SK-N-SH (cell line): ENCODE measurements at regions not wholly inside any gene's neighbourhood (a gene's known extent, or its start where the extent isn't known, plus 50 kb on each side); places are given as distances from the start of the nearest gene placed in this dataset.

Experiments used
- CTCF ChIA-PET: fragments of 300-600, 350-600 bp; formaldehyde crosslinking; extraction: SDS; loops from one replicate; lab custom pipeline; 2021; lab: Yijun Ruan, JAX
- POLR2A ChIA-PET: fragments of 350-600 bp; sonication (Branson Sonifier 250); formaldehyde crosslinking; extraction: SDS; loops from one replicate; lab custom pipeline; 2020; ENCODE audit warnings: antibody characterized with exemption, inconsistent platforms; lab: Yijun Ruan, JAX
- DNase-seq: peaks from one replicate; pipeline ENCODE4 v3.0.0; 2012
- H2AFZ ChIP-seq: fragments of 200-600 bp; sonication (generic); 2 replicates; pipeline ENCODE4 v1.8.1; 2016; ENCODE audit warnings: antibody characterized with exemption, mild to moderate bottlenecking, low read depth
- H3F3A ChIP-seq: fragments of 200-600 bp; sonication (generic); replicated peaks from 2 replicates; pipeline ENCODE3; 2016; ENCODE audit warnings: antibody characterized with exemption, mild to moderate bottlenecking; ENCODE audit not compliant: insufficient read depth
- H3K27ac ChIP-seq, 2 experiments: fragments of 200-500 bp in 1 of 2; fragments of 200-600 bp in 1 of 2; sonication (Bioruptor generic) in 1 of 2; sonication (generic), shearing (Covaris generic) in 1 of 2; 2 replicates each; pipeline versions ENCODE4 v1.5.1 to v1.6.1; 2014 to 2016; ENCODE audit warnings: low read depth in 2 of 2, inconsistent platforms in 1 of 2, low read length in 1 of 2, mild to moderate bottlenecking in 1 of 2, mixed read lengths in 1 of 2
- H3K27me3 ChIP-seq: fragments of 200-600 bp; sonication (generic), shearing (Covaris generic); 2 replicates; pipeline ENCODE4 v1.6.1; 2016; ENCODE audit warnings: mixed run types; ENCODE audit not compliant: insufficient read depth
- H3K36me3 ChIP-seq, 2 experiments: fragments of 200-500 bp in 1 of 2; fragments of 200-600 bp in 1 of 2; sonication (Bioruptor generic) in 1 of 2; sonication (generic) in 1 of 2; replicated peaks in 1 of 2; 2 replicates each; pipeline versions ENCODE3 to v1.5.1; 2014 to 2016; ENCODE audit warnings: low read length in 1 of 2, mild to moderate bottlenecking in 1 of 2; ENCODE audit not compliant: insufficient read depth in 2 of 2, control insufficient read depth in 1 of 2
- H3K4me1 ChIP-seq, 2 experiments: fragments of 200-500 bp in 1 of 2; fragments of 200-600 bp in 1 of 2; sonication (Bioruptor generic) in 1 of 2; sonication (generic), shearing (Covaris generic) in 1 of 2; 2 replicates each; pipeline versions ENCODE4 v1.5.1 to v1.6.1; 2014 to 2016; ENCODE audit warnings: low read depth in 1 of 2, low read length in 1 of 2, mixed run types in 1 of 2; ENCODE audit not compliant: insufficient read depth in 2 of 2, control insufficient read depth in 1 of 2
- H3K4me2 ChIP-seq: fragments of 200-600 bp; sonication (generic), shearing (Covaris generic); 2 replicates; pipeline ENCODE4 v1.6.1; 2017; ENCODE audit warnings: mixed run types
- H3K4me3 ChIP-seq, 2 experiments: fragments of 200-500 bp in 1 of 2; fragments of 200-600 bp in 1 of 2; sonication (Bioruptor generic) in 1 of 2; sonication (generic), shearing (Covaris generic) in 1 of 2; 2 replicates each; pipeline versions ENCODE4 v1.5.1 to v1.8.1; 2014 to 2016; ENCODE audit warnings: low read depth in 2 of 2, inconsistent platforms in 1 of 2, low read length in 1 of 2, mild to moderate bottlenecking in 1 of 2, mixed read lengths in 1 of 2, moderate library complexity in 1 of 2
- H3K79me2 ChIP-seq: fragments of 200-600 bp; sonication (generic); 2 replicates; pipeline ENCODE4 v1.8.1; 2017; ENCODE audit warnings: mild to moderate bottlenecking; ENCODE audit not compliant: insufficient read depth
- H3K9ac ChIP-seq: fragments of 200-600 bp; sonication (generic); 2 replicates; pipeline ENCODE4 v1.6.1; 2017; ENCODE audit warnings: mixed run types
- H3K9me2 ChIP-seq: fragments of 200-600 bp; sonication (generic); 2 replicates; pipeline ENCODE4 v1.6.1; 2017; ENCODE audit warnings: mixed run types
- H3K9me3 ChIP-seq: fragments of 200-600 bp; sonication (generic); 2 replicates; pipeline ENCODE4 v1.6.1; 2017; ENCODE audit warnings: mixed run types, mild to moderate bottlenecking, moderate library complexity
- H4K20me1 ChIP-seq: fragments of 200-600 bp; sonication (generic); 2 replicates; pipeline ENCODE4 v1.6.1; 2017; ENCODE audit warnings: mild to moderate bottlenecking, mixed run types; ENCODE audit not compliant: insufficient read depth
- CHD2 ChIP-seq: fragments of 150-350 bp; IDR thresholded peaks from 2 replicates; pipeline ENCODE4 v1.6.1; 2018; ENCODE audit warnings: low read length; ENCODE audit not compliant: partially characterized antibody
- CTCF ChIP-seq: fragments of 200-600 bp; sonication (generic); IDR thresholded peaks from 2 replicates; pipeline ENCODE4 v1.6.1; 2017; ENCODE audit warnings: antibody characterized with exemption, mild to moderate bottlenecking, moderate library complexity
- ELF1 ChIP-seq: IDR thresholded peaks from 2 replicates; pipeline ENCODE4 v1.4.0; 2012
- EP300 ChIP-seq, 2 experiments: IDR thresholded peaks; 2 replicates each; pipeline versions ENCODE4 v1.4.0 to v1.6.1; 2012; ENCODE audit warnings: borderline replicate concordance in 1 of 2, low read depth in 1 of 2, low read length in 1 of 2
- MXI1 ChIP-seq: IDR thresholded peaks from 2 replicates; pipeline ENCODE4 v1.6.1; 2012; ENCODE audit warnings: mild to moderate bottlenecking, low read depth, low read length, improper control_type of control experiment
- NFIC ChIP-seq: IDR thresholded peaks from 2 replicates; pipeline ENCODE4 v1.4.0; 2012; ENCODE audit warnings: borderline replicate concordance
- NRF1 ChIP-seq: IDR thresholded peaks from 2 replicates; pipeline ENCODE4 v1.6.1; 2012; ENCODE audit warnings: low read depth, mild to moderate bottlenecking, low read length
- PBX3 ChIP-seq: IDR thresholded peaks from 2 replicates; pipeline ENCODE4; 2012
- RAD21 ChIP-seq: IDR thresholded peaks from 2 replicates; pipeline ENCODE4 v1.6.1; 2012; ENCODE audit warnings: mild to moderate bottlenecking, low read length
- RCOR1 ChIP-seq: fragments of 150-350 bp; IDR thresholded peaks from 2 replicates; pipeline ENCODE4 v1.6.1; 2017; ENCODE audit warnings: antibody characterized with exemption, low read length
- REST ChIP-seq: IDR thresholded peaks from 2 replicates; pipeline ENCODE4 v1.6.1; 2012; ENCODE audit warnings: mild to moderate bottlenecking, low read depth, low read length, moderate library complexity
- WGBS: methylation state at CpG from one replicate; pipeline ENCODE4 v1.1.6; 2017; ENCODE audit warnings: low lambda C conversion rate; 5-methylcytosine and 5-hydroxymethylcytosine counted together
- TF ChIP-seq, protein P1 (sequence below): fragments of 150-350 bp; IDR thresholded peaks from 2 replicates; pipeline ENCODE4 v1.6.1; 2016; ENCODE audit warnings: mild to moderate bottlenecking, low read depth, low read length
- TF ChIP-seq, protein P2 (sequence below): IDR thresholded peaks from 2 replicates; pipeline ENCODE4 v1.4.0; 2012; ENCODE audit warnings: low read depth

GRCh38 chr3:147875498-147875897, 466.3 kb downstream of the ZIC1 start:
- DNase-seq = no peak
- no peak overlapping the region for H3K4me3 ChIP-seq

DNA sequence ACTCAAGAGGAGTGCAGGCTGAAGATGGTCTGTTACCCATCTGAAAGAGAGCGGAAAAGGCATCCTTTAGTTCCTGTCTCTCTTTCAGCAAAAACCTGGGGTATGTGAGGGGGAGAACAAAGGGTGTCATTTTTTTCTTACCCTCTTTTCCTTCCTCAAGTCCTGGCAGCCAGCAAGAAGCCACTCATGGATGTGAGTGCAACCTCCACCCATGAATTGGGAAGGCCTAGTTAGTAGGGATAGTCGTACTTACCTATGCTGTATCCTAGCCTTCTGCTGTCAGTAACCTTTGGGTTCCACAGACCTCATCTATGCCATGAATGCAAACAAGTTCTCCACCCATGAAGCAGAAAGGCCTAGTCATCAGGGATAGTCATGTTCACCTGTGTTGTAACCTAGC, 472.8 kb downstream of the ZIC1 start:
- Histone ChIP-seq H3K36me3 (no peaks in the 10 kb centered on the region), H3K4me1 (peaks cover 0 to 2% of the 10 kb centered on the region in 2 experiments; a peak in 1 of 4 replicates), H3K79me2 (no peaks in the 10 kb centered on the region), H4K20me1 (no peaks in the 10 kb centered on the region), H3K9me3 (no peaks in the 10 kb centered on the region), H3K27ac (no peak overlapping the region), H3K4me3 (no peak overlapping the region)
- CTCF ChIA-PET = no interaction called here
- WGBS = 15% methylated on average over 2 of the region's 2 CpGs
- no peak for DNase-seq
- POLR2A ChIA-PET = no interaction called here
- TF ChIP-seq NFIC (no peak), ELF1 (no peak), MXI1 (no peak), NRF1 (no peak), EP300 (IDR thresholded peaks at IDR 0.05; ENCODE audit: borderline replicate concordance in 1 of 2, low read depth in 1 of 2, low read length in 1 of 2) (no peak), CHD2 (no peak)
- TF ChIP-seq, protein P1, sequence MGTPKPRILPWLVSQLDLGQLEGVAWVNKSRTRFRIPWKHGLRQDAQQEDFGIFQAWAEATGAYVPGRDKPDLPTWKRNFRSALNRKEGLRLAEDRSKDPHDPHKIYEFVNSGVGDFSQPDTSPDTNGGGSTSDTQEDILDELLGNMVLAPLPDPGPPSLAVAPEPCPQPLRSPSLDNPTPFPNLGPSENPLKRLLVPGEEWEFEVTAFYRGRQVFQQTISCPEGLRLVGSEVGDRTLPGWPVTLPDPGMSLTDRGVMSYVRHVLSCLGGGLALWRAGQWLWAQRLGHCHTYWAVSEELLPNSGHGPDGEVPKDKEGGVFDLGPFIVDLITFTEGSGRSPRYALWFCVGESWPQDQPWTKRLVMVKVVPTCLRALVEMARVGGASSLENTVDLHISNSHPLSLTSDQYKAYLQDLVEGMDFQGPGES = no peak
- TF ChIP-seq, protein P2, sequence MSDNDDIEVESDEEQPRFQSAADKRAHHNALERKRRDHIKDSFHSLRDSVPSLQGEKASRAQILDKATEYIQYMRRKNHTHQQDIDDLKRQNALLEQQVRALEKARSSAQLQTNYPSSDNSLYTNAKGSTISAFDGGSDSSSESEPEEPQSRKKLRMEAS = no peak
- TF ChIP-seq, all 33 proteins: peak for 0
- H3F3A ChIP-seq = no peaks in the 10 kb centered on the region
- no peak overlapping the region for H2AFZ ChIP-seq
- no peak overlapping the region for H3K4me2 ChIP-seq
- no peaks in the 10 kb centered on the region for H3K27me3 ChIP-seq
- no peak overlapping the region for H3K9ac ChIP-seq
- H3K9me2 ChIP-seq = no peaks in the 10 kb centered on the region

More at GRCh38 chr3:147875498-147875897, 466.3 kb downstream of the ZIC1 start:
- no peaks in the 10 kb centered on the region for H3K36me3 ChIP-seq
- no peak overlapping the region for H2AFZ ChIP-seq
- H3K4me2 ChIP-seq = no peak overlapping the region
- WGBS = 31% methylated on average over 2 of the region's 2 CpGs
- TF ChIP-seq RCOR1 (no peak), RAD21 (no peak)
- TF ChIP-seq, all 33 proteins: peak for 0
- Histone ChIP-seq H3K79me2 (no peaks in the 10 kb centered on the region), H3K9me2 (no peaks in the 10 kb centered on the region), H3K27me3 (no peaks in the 10 kb centered on the region), H3F3A (no peaks in the 10 kb centered on the region), H3K27ac (no peak overlapping the region), H3K4me1 (no peaks in the 10 kb centered on the region), H3K9me3 (no peaks in the 10 kb centered on the region), H3K9ac (no peak overlapping the region), H4K20me1 (no peaks in the 10 kb centered on the region)
- ChIA-PET CTCF (no interaction called here), POLR2A (no interaction called here)

DNA sequence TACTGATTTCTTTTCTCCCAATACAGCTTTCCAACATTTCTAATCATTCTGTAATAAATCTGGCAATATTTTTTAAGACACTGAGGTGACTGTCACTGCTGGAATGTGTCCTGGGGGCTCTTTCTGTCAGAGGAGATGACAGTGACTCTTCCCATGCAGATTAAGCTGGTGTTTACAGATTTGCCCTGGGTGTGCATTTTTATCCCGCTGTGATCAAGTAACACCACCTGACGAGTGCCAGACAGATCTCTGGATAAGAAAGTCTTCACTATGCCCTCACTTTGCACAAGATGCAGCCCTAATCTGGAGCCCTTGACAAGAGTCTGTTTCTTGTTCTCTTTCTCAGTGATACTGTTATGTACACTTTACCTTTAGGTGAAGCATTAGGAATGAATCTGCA, 477.7 kb downstream of the ZIC1 start:
- H3K9me3 ChIP-seq = no peaks in the 10 kb centered on the region
- no peak for DNase-seq
- no peaks in the 10 kb centered on the region for H3K79me2 ChIP-seq
- H2AFZ ChIP-seq = no peak overlapping the region
- no peak overlapping the region for H3K4me3 ChIP-seq
- no peaks in the 10 kb centered on the region for H3K27me3 ChIP-seq
- CTCF ChIA-PET = no interaction called here
- H3F3A ChIP-seq = no peaks in the 10 kb centered on the region
- 23% methylated on average over 2 of the region's 2 CpGs for WGBS
- no peaks in the 10 kb centered on the region for H4K20me1 ChIP-seq
- H3K4me1 ChIP-seq = peaks cover 0 to 2% of the 10 kb centered on the region in 2 experiments; a peak in 1 of 4 replicates
- H3K36me3 ChIP-seq = no peaks in the 10 kb centered on the region
- no peak overlapping the region for H3K27ac ChIP-seq
- H3K4me2 ChIP-seq = no peak overlapping the region
- H3K9ac ChIP-seq = no peak overlapping the region
- H3K9me2 ChIP-seq = no peaks in the 10 kb centered on the region
- POLR2A ChIA-PET = no interaction called here
- no peak for TF ChIP-seq PBX3
- no peak for TF ChIP-seq CTCF
- no peak for TF ChIP-seq MXI1
- TF ChIP-seq, protein P1 = no peak
- TF ChIP-seq NFIC = no peak
- TF ChIP-seq REST = no peak
